ENCODE measurements at regions not wholly inside any gene's neighbourhood (a gene's known extent, or its start where the extent isn't known, plus 50 kb on each side); places are given as distances from the start of the nearest gene placed in this dataset.
"Not testable (repeated sequence)": the region's sequence is repeated elsewhere in the genome, so short reads cannot be mapped to it uniquely, and the experiment has no call there.

- Histone ChIP-seq H3K4me3 (ENCODE audit: low read depth in 1 of 2, low read length in 1 of 2) (no peak overlapping the region), H3K36me3 (no peaks in the 10 kb centered on the region), H3K4me1 (ENCODE audit: control insufficient read depth in 1 of 2, insufficient read depth in 1 of 2, low read depth in 1 of 2, low read length in 1 of 2) (no peaks in the 10 kb centered on the region), H3K9me3 (peaks cover 2% of the 10 kb centered on the region), H3K27me3 (no peaks in the 10 kb centered on the region), H3K27ac (no peak overlapping the region)
- TF ChIP-seq CTCF (IDR thresholded peaks at IDR 0.05): no peak
Observed at GRCh38 chr7:65279795-65280194, 93.9 kb upstream of the ZNF92 start.

DNA sequence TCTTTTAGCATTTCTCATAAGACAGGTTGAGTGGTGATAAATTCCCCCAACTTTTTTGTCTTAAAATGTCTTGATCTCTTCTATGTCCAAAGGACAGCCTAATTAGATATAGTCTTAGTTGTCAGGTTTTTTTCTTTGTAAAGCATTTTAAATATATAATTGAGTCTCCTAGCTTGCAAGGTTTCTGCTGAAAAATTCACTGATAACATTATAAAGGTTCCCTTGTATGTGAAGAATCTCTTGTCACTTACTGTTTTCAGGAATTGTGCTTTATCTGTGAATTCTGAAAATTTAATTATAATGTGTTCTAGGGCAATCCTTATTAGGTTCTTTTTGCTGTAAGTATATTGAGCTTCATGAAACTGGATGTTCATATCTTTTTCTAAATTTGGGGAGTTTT lies 96.8 kb upstream of the ZNF92 start:
- no peak overlapping the region for H3K27ac ChIP-seq
- peaks cover 7% of the 10 kb centered on the region for H3K9me3 ChIP-seq
- H3K4me1 ChIP-seq (ENCODE audit: control insufficient read depth in 1 of 2, insufficient read depth in 1 of 2, low read depth in 1 of 2, low read length in 1 of 2): no peaks in the 10 kb centered on the region
- no peak overlapping the region for H3K4me3 ChIP-seq (ENCODE audit: low read depth in 1 of 2, low read length in 1 of 2)
- no peak for TF ChIP-seq CTCF (IDR thresholded peaks at IDR 0.05)
- no peaks in the 10 kb centered on the region for H3K36me3 ChIP-seq
- H3K27me3 ChIP-seq: peaks cover 5% of the 10 kb centered on the region

DNA sequence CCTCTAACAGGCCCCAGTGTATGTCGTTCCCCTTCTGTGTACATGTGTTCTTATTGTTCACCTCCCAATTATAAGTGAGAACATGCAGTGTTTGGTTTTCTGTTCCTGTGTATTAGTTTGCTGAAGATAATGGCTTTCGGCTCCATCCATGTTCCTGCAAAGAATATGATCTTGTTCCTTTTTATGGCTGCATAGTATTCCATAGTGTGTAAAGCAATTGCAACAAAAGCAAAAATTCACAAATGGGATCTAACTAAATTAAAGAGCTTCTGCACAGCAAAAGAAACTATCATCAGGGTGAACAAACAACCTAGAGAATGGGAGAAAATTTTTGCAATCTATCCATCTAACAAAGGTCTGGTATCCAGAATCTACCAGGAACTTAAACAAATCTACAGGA lies 102.2 kb upstream of the ZNF92 start:
- peaks cover 57% of the 10 kb centered on the region for H3K27me3 ChIP-seq
- not testable (repeated sequence) for H3K4me3 ChIP-seq (ENCODE audit: low read depth in 1 of 2, low read length in 1 of 2); H3K27ac ChIP-seq; H3K36me3 ChIP-seq; H3K4me1 ChIP-seq (ENCODE audit: control insufficient read depth in 1 of 2, insufficient read depth in 1 of 2, low read depth in 1 of 2, low read length in 1 of 2); H3K9me3 ChIP-seq

DNA sequence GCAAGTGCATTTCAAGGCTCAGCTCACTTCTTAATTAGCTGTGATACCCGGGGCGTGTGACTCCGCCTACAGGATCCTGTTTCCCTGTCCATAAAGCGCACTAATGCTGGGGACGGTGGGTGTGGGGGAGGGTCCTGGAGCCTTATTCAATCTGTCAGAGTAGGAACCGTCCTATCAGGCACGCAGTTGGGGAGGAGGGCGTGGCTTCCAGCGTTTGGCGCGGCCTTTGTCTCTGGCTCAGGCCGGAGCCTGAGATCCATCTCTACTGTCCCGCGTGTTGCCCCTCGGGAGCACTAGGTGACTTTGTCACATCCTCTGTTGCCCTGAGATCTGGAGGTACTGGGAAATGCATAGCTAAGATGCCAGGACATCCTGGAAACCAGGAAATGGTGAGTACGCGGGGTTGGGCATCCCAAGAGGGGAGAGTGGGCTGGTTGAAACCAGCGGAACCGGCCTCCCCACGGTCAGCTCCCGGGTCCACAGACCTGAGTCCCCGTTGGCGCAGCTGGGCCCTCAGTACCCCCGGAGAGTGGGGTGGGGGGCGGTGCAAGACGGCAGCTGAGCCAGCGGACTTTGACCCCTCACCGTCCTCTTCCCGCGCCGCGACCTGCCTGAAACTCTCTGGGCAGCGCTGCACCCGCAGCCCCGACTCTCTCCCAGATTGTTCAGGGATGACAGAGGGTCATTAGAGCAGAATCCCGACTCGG lies 104.4 kb upstream of the ZNF92 start:
- Histone ChIP-seq H3K27me3 (peaks cover 58% of the 10 kb centered on the region), H3K4me1 (ENCODE audit: control insufficient read depth in 1 of 2, insufficient read depth in 1 of 2, low read depth in 1 of 2, low read length in 1 of 2) (no peaks in the 10 kb centered on the region), H3K9me3 (peaks cover under 1% of the 10 kb centered on the region), H3K4me3 (ENCODE audit: low read depth in 1 of 2, low read length in 1 of 2) (no peak overlapping the region), H3K36me3 (no peaks in the 10 kb centered on the region), H3K27ac (no peak overlapping the region)
- no peak for TF ChIP-seq CTCF (IDR thresholded peaks at IDR 0.05)

DNA sequence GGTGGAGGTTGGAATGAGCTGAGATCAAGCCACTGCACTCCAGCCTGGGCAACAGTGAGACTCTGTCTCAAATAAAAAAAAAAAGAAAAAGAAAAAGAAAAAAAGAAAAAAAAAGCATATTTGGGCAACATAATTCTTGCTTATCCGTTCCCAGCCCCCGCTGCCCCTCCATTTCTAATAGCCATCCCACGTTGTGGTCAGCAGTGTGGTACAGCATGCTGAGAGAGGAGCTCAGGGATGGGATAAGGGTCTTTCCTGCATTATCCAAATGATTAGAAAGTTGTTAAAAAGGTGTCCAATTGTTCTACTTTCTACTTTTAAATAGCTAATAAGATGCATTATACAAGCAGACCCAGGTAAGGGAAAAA lies 104.9 kb upstream of the ZNF92 start:
- TF ChIP-seq CTCF (IDR thresholded peaks at IDR 0.05): no peak
- no peak overlapping the region for H3K4me3 ChIP-seq (ENCODE audit: low read depth in 1 of 2, low read length in 1 of 2)
- no peaks in the 10 kb centered on the region for H3K36me3 ChIP-seq
- H3K9me3 ChIP-seq: no peaks in the 10 kb centered on the region
- H3K4me1 ChIP-seq (ENCODE audit: control insufficient read depth in 1 of 2, insufficient read depth in 1 of 2, low read depth in 1 of 2, low read length in 1 of 2): no peaks in the 10 kb centered on the region
- H3K27ac ChIP-seq: no peak overlapping the region
- peaks cover 58% of the 10 kb centered on the region for H3K27me3 ChIP-seq

DNA sequence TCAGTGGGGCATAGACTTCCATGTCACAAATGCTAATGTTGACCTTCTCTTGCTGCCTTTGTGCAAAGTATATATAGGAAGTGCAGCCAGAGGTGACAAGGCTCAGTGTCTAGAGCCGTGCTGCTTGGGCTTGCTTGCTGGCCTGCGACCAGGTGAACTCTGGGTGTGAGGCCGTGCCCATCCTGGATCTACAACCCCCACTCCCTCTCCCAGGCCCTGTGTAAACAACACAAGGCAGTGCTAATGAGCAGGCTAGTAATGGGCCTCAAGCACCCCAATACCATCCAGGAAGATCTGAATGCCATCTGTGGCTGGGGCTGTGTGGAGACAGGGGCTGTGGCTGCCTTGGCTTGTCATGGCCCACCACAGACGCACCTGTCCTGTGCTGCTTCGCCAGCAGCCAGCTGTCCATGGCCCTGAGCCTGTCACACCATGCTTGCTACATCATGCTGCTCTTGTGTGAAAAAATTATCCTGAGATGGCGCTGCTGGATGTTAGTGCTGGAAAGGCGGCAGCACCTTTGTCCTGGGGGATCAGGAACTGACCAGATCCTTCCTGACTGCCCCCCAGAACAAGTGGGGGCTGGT lies 107.6 kb upstream of the ZNF92 start:
- no peaks in the 10 kb centered on the region for H3K36me3 ChIP-seq
- H3K9me3 ChIP-seq: no peaks in the 10 kb centered on the region
- H3K4me3 ChIP-seq (ENCODE audit: low read depth in 1 of 2, low read length in 1 of 2): no peak overlapping the region
- TF ChIP-seq CTCF (IDR thresholded peaks at IDR 0.05): no peak
- no peak overlapping the region for H3K27ac ChIP-seq
- H3K4me1 ChIP-seq (ENCODE audit: control insufficient read depth in 1 of 2, insufficient read depth in 1 of 2, low read depth in 1 of 2, low read length in 1 of 2): no peaks in the 10 kb centered on the region
- H3K27me3 ChIP-seq: peaks cover 45% of the 10 kb centered on the region

Measured in neutrophil (primary cell).